ENCODE measurements at regions not wholly inside any gene's neighbourhood (a gene's known extent, or its start where the extent isn't known, plus 50 kb on each side); places are given as distances from the start of the nearest gene placed in this dataset.
"Not testable (repeated sequence)": the region's sequence is repeated elsewhere in the genome, so short reads cannot be mapped to it uniquely, and the experiment has no call there.

DNA sequence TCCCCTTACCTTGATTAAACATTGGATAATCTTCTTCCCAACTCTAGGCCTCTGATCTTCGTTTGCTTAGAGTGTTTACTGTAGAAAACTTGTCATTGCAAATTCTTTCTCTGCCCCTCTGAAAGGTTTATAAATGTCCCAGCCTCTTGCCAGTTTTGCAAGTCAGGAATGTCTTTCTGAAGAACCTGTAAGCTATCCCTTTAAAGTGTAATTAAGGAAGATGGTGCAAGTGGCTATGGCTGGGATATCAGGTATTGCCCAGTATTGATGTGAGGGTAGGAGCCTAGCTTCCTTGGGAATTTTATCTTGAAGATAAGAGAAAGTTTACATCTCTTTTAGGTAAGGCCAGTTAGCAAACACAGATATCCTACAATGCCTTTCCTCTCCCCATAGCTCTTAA is 211.0 kb upstream of the RIMS1 start:
- DNase-seq = no peak
- Histone ChIP-seq H3K9me3 (no peaks in the 10 kb centered on the region), H3K27me3 (no peaks in the 10 kb centered on the region), H3K27ac (no peak overlapping the region), H3K4me1 (no peaks in the 10 kb centered on the region), H3K4me3 (no peak overlapping the region), H3K36me3 (no peaks in the 10 kb centered on the region)
- ATAC-seq = no peak
- intact Hi-C loops (cut with DNase I; ENCODE audit: low total_unique reads) (no loop called here), in situ Hi-C loops (cut with MboI; ENCODE audit: low sequenced_read_pairs in 4 of 4) (no loop called here)
- no peak for TF ChIP-seq POLR2A (IDR thresholded peaks at IDR 0.05)
- TF ChIP-seq CTCF (IDR thresholded peaks at IDR 0.05 in 4 of 5, conservative IDR thresholded peaks at IDR 0.05 in 1 of 5) = no peak

DNA sequence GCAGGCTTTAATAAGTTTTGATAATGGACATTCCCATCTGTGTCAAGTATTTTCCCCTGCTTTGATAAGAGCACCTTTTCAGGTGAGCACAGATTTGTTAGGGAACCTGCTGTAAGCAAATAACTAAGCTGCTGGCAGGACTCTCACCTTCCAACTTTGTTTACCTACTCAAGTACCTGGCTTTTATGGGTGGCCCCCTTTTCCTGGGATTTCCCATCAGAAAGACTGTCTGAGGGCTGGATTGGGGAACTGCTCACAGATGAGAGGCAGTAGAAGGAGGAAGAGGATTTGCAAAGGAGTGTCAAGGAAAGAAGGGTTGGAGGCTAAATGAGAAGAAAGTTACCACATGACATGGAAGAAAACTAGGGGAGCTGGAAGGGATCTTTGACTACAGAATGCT is 210.1 kb upstream of the RIMS1 start:
- Histone ChIP-seq H3K27ac (no peak overlapping the region), H3K36me3 (no peaks in the 10 kb centered on the region), H3K4me3 (no peak overlapping the region), H3K9me3 (no peaks in the 10 kb centered on the region), H3K27me3 (no peaks in the 10 kb centered on the region), H3K4me1 (no peaks in the 10 kb centered on the region)
- no peak for DNase-seq
- intact Hi-C loops (cut with DNase I; ENCODE audit: low total_unique reads) (no loop called here), in situ Hi-C loops (cut with MboI; ENCODE audit: low sequenced_read_pairs in 4 of 4) (no loop called here)
- no peak for ATAC-seq
- TF ChIP-seq POLR2A (IDR thresholded peaks at IDR 0.05) (no peak), CTCF (IDR thresholded peaks at IDR 0.05 in 4 of 5, conservative IDR thresholded peaks at IDR 0.05 in 1 of 5) (no peak)

DNA sequence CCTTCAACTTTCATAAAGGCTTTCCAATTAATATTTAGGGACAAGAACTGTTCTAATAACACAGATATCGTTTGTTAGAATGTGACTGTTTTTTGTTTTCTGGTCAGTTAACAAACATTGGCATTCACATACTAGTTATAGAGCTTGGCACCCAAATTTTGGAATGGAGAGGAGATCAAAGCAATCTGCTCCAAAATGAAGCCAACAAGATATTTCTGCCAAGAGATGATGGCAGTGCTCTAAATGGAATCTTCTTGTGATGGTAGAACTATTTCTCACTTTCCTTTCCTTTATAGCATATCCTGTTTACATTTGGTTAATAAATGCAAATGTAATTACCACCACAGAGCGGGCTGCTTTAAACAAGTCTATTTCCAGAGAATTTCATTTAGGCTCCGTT is 208.3 kb upstream of the RIMS1 start:
- Histone ChIP-seq H3K4me3 (no peak overlapping the region), H3K27me3 (no peaks in the 10 kb centered on the region), H3K4me1 (no peaks in the 10 kb centered on the region), H3K27ac (no peak overlapping the region), H3K9me3 (no peaks in the 10 kb centered on the region), H3K36me3 (no peaks in the 10 kb centered on the region)
- intact Hi-C loops (cut with DNase I; ENCODE audit: low total_unique reads) (no loop called here), in situ Hi-C loops (cut with MboI; ENCODE audit: low sequenced_read_pairs in 4 of 4) (no loop called here)
- ATAC-seq (no peak), DNase-seq (no peak)
- TF ChIP-seq POLR2A (IDR thresholded peaks at IDR 0.05) = no peak
- no peak for TF ChIP-seq CTCF (IDR thresholded peaks at IDR 0.05 in 4 of 5, conservative IDR thresholded peaks at IDR 0.05 in 1 of 5)

DNA sequence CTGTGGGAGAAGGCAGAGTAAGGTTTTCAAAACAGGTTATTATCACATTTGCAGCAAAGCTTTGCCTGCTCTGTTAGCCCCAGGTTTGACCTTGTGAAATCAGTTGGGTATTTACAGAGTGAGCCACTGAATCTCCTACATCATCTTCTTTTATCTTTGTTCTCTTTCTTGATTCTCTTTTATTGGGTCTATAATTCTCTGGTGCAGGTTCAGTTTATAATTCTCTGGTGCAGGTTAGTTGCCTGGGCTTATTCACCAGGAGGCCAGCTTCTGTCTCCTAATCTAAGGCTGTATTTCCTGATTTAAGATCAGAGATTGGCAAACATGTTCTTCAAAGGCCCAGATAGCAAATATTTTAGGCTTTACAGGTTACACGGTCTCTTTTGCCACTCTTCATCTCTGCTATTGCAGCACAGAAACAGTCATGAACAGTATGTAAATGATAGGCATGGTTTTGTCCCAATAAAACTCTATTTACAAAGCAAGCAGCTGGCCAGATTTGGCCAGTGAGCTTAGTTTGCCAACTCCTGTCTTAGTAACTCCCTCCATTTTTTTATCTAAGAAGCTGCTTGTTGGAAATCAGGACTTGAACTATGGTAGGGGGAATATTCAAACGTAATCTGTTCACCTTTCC is 205.0 kb upstream of the RIMS1 start:
- ATAC-seq = no peak
- intact Hi-C loops (cut with DNase I; ENCODE audit: low total_unique reads) = no loop called here

DNA sequence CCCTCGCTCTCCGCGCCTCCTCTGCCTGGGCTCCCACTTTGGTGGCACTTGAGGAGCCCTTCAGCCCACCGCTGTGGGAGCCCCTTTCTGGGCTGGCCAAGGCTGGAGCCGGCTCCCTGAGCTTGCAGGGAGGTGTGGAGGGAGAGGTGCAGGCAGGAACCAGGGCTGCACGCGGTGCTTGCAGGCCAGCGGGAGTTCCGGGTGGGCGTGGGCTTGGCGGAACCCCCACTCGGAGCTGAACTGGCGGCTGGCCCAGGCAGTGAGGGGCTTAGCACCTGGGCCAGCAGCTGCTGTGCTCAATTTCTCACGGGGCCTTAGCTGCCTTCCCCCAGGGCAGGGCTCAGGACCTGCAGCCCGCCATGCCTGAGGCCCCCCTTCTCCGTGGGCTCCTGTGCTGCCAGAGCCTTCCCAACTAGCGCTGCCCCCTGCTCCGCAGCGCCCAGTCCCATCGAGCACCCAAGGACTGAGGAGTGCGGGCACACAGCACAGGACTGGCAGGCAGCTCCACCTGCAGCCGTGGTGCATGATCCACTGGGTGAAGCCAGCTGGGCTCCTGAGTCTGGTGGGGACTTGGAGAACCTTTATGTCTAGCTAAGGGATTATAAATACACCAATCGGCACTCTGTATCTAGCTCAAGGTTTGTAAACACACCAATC is 200.2 kb upstream of the RIMS1 start:
- H3K4me1 ChIP-seq; DNase-seq; H3K27me3 ChIP-seq; H3K27ac ChIP-seq; H3K36me3 ChIP-seq; H3K4me3 ChIP-seq; intact Hi-C loops (cut with DNase I; ENCODE audit: low total_unique reads); in situ Hi-C loops (cut with MboI; ENCODE audit: low sequenced_read_pairs in 4 of 4); ATAC-seq; H3K9me3 ChIP-seq: not testable (repeated sequence)

More for the DNA sequence above, 205.0 kb upstream of the RIMS1 start:
- Histone ChIP-seq H3K27me3 (no peaks in the 10 kb centered on the region), H3K27ac (no peak overlapping the region), H3K4me1 (no peaks in the 10 kb centered on the region), H3K9me3 (no peaks in the 10 kb centered on the region), H3K4me3 (no peak overlapping the region), H3K36me3 (no peaks in the 10 kb centered on the region)
- in situ Hi-C loops (cut with MboI; ENCODE audit: low sequenced_read_pairs in 4 of 4) = no loop called here
- no peak for TF ChIP-seq POLR2A (IDR thresholded peaks at IDR 0.05)
- TF ChIP-seq CTCF (IDR thresholded peaks at IDR 0.05 in 4 of 5, conservative IDR thresholded peaks at IDR 0.05 in 1 of 5) = no peak
- DNase-seq = no peak
